ENCODE measurements at regions not wholly inside any gene's neighbourhood (a gene's known extent, or its start where the extent isn't known, plus 50 kb on each side); places are given as distances from the start of the nearest gene placed in this dataset.

GRCh38 chr2:150778828-150779227, 291.4 kb upstream of the RND3 start:
- peak in 1 of 2 donors; percentile 13 for DNase-seq
- intact Hi-C loops (cut with DNase I) = no loop called here

GRCh38 chr2:150769421-150769820, 282.0 kb upstream of the RND3 start:
- no peaks in the 10 kb centered on the region for H3K36me3 ChIP-seq
- 80 to 81% methylated on average over 1 of the region's 1 CpG for WGBS, 2 donors
- no peak for DNase-seq

More at GRCh38 chr2:150778828-150779227, 291.4 kb upstream of the RND3 start:
- ATAC-seq = peak in 7 of 8 donors; percentile 35 to 79 (median 61)
- Histone ChIP-seq H3K4me1 (peaks cover 0 to 18% (median 11%) of the 10 kb centered on the region in 9 donors), H3K9me3 (no peaks in the 10 kb centered on the region), H3K36me3 (no peaks in the 10 kb centered on the region), H3K27me3 (no peaks in the 10 kb centered on the region), H3K4me3 (no peak overlapping the region), H3K27ac (peak overlapping the region in 2 of 10 donors; percentile 7 to 14)
- WGBS, 2 donors = 27 to 46% methylated on average over 1 of the region's 1 CpG
- no peak for TF ChIP-seq CTCF (IDR thresholded peaks at IDR 0.05)

GRCh38 chr2:150767991-150768746, 280.7 kb upstream of the RND3 start:
- no peak for TF ChIP-seq CTCF (IDR thresholded peaks at IDR 0.05)
- Histone ChIP-seq H3K27me3 (no peaks in the 10 kb centered on the region), H3K36me3 (no peaks in the 10 kb centered on the region), H3K9me3 (no peaks in the 10 kb centered on the region), H3K27ac (no peak overlapping the region), H3K4me3 (no peak overlapping the region), H3K4me1 (no peaks in the 10 kb centered on the region)
- intact Hi-C loops (cut with DNase I) = no loop called here
- 84 to 85% methylated on average over 5 of the region's 5 CpGs for WGBS, 2 donors
- ATAC-seq (no peak), DNase-seq (no peak)

More at GRCh38 chr2:150769421-150769820, 282.0 kb upstream of the RND3 start:
- Histone ChIP-seq H3K4me3 (no peak overlapping the region), H3K9me3 (no peaks in the 10 kb centered on the region), H3K27ac (no peak overlapping the region), H3K27me3 (no peaks in the 10 kb centered on the region), H3K4me1 (no peaks in the 10 kb centered on the region)
- intact Hi-C loops (cut with DNase I) = no loop called here
- TF ChIP-seq CTCF (IDR thresholded peaks at IDR 0.05) = no peak
- no peak for ATAC-seq

- intact Hi-C loops (cut with DNase I) = loop anchor here in 1 of 10 donors (5.0 kb wide), 1 partner anchor 725 kb away; no protein-coding TSS in a partner anchor
- Histone ChIP-seq H3K27ac (no peak overlapping the region), H3K36me3 (no peaks in the 10 kb centered on the region), H3K27me3 (no peaks in the 10 kb centered on the region), H3K4me3 (no peak overlapping the region), H3K4me1 (no peaks in the 10 kb centered on the region), H3K9me3 (no peaks in the 10 kb centered on the region)
- DNase-seq = no peak
- no peak for TF ChIP-seq CTCF (IDR thresholded peaks at IDR 0.05)
- ATAC-seq = no peak
- WGBS, 2 donors = 43% methylated on average over 2 of the region's 2 CpGs
Measured at GRCh38 chr2:150762571-150762970, 275.1 kb upstream of the RND3 start.

All from heart right ventricle (tissue), 16 donors.